Dendritic cell treated with granulocyte-macrophage colony-stimulating factor and Interleukin-4, amounts not matched to agents 40 ng/mL and 50 ng/mL, for 4 days (primary cell): ENCODE measurements at regions not wholly inside any gene's neighbourhood (a gene's known extent, or its start where the extent isn't known, plus 50 kb on each side); places are given as distances from the start of the nearest gene placed in this dataset.
"Not testable (repeated sequence)": the region's sequence is repeated elsewhere in the genome, so short reads cannot be mapped to it uniquely, and the experiment has no call there.

Source experiments
- H3K27ac Mint-ChIP-seq: one replicate; pipeline ENCODE4 v1.8.0; 2022; ENCODE audit warnings: mild to moderate bottlenecking, mixed read lengths
- H3K27me3 Mint-ChIP-seq: one replicate; pipeline ENCODE4 v1.8.0; 2022; ENCODE audit warnings: mild to moderate bottlenecking, mixed read lengths
- H3K36me3 Mint-ChIP-seq: one replicate; pipeline ENCODE4 v1.8.0; 2022; ENCODE audit warnings: low read depth, mixed read lengths
- H3K4me1 Mint-ChIP-seq: one replicate; pipeline ENCODE4 v1.8.0; 2022; ENCODE audit warnings: low read depth, mixed read lengths
- H3K4me3 Mint-ChIP-seq: one replicate; pipeline ENCODE4 v1.8.0; 2022; ENCODE audit warnings: mild to moderate bottlenecking, moderate library complexity, mixed read lengths
- H3K9me3 Mint-ChIP-seq: one replicate; pipeline ENCODE4 v1.8.0; 2022; ENCODE audit warnings: mixed read lengths
- intact Hi-C: fragments of 100-400 bp; cut with micrococcal nuclease; formaldehyde crosslinking; loops from one replicate; pipeline ENCODE4 v1.15.0; 2022

GRCh38 chr16:26981266-26981938 is 85.3 kb upstream of the C16orf82 start:
- no peaks in the 10 kb centered on the region for H3K4me1 Mint-ChIP-seq
- H3K36me3 Mint-ChIP-seq = no peaks in the 10 kb centered on the region
- H3K9me3 Mint-ChIP-seq = no peaks in the 10 kb centered on the region
- no peak overlapping the region for H3K27ac Mint-ChIP-seq
- H3K4me3 Mint-ChIP-seq = no peak overlapping the region
- intact Hi-C loops = no loop called here
- H3K27me3 Mint-ChIP-seq = no peaks in the 10 kb centered on the region

DNA sequence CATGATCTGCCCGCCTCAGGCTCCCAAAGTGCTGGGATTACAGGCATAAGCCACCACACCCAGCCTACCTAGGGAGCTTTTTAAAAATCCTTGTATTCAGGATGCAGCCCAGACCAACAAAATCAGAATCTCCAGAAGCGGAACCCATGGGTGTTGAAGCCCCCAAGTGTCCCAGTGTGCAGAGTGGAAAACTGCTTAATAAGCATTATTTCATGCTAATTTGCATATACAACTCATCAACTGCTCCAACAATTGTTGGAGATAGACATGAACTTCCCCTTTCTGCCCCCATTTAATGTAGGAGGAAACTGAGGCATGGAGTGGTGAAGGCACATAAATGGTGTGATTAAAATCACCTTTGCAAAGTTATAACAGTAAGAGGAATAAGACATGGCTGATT is 84.3 kb upstream of the C16orf82 start:
- Mint-ChIP-seq H3K4me1 (no peaks in the 10 kb centered on the region), H3K27me3 (no peaks in the 10 kb centered on the region), H3K36me3 (no peaks in the 10 kb centered on the region), H3K9me3 (no peaks in the 10 kb centered on the region), H3K4me3 (no peak overlapping the region), H3K27ac (no peak overlapping the region)
- intact Hi-C loops = no loop called here

GRCh38 chr16:26983426-26983825 is 83.3 kb upstream of the C16orf82 start:
- Mint-ChIP-seq H3K27me3 (no peaks in the 10 kb centered on the region), H3K36me3 (no peaks in the 10 kb centered on the region), H3K4me1 (no peaks in the 10 kb centered on the region), H3K4me3 (no peak overlapping the region), H3K27ac (no peak overlapping the region), H3K9me3 (no peaks in the 10 kb centered on the region)
- intact Hi-C loops = no loop called here

- intact Hi-C loops = no loop called here
- no peaks in the 10 kb centered on the region for H3K9me3 Mint-ChIP-seq
- no peaks in the 10 kb centered on the region for H3K4me1 Mint-ChIP-seq
- H3K27ac Mint-ChIP-seq = no peak overlapping the region
- H3K4me3 Mint-ChIP-seq = no peak overlapping the region
- no peaks in the 10 kb centered on the region for H3K36me3 Mint-ChIP-seq
- no peaks in the 10 kb centered on the region for H3K27me3 Mint-ChIP-seq
Observed at GRCh38 chr16:26985100-26986065, 81.3 kb upstream of the C16orf82 start.

DNA sequence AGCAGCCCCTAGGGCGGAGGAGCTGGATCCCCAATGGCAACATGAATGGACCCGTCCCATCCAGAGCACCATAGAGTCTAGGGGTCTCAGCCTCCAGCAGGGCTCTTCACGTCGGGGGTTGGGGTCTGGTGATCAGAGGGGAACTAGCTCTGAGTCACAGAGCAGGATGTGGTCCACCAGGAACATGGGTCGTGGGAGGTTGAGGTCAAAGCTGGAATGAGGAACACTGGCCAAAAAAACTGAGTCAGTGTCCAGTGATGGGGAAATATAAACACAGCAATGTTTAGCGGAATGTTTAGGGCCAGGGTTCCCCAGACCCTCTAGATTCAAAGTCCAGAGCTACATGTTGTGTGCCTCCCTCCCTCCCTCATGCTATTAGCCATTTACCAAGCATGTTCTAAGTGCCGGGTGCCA is 79.1 kb upstream of the C16orf82 start:
- Mint-ChIP-seq H3K4me3 (no peak overlapping the region), H3K4me1 (no peaks in the 10 kb centered on the region), H3K27me3 (no peaks in the 10 kb centered on the region), H3K9me3 (no peaks in the 10 kb centered on the region), H3K27ac (no peak overlapping the region), H3K36me3 (no peaks in the 10 kb centered on the region)
- intact Hi-C loops = no loop called here

- H3K36me3 Mint-ChIP-seq = no peaks in the 10 kb centered on the region
- no peaks in the 10 kb centered on the region for H3K4me1 Mint-ChIP-seq
- H3K27me3 Mint-ChIP-seq = no peaks in the 10 kb centered on the region
- H3K4me3 Mint-ChIP-seq = no peak overlapping the region
- intact Hi-C loops = no loop called here
- no peak overlapping the region for H3K27ac Mint-ChIP-seq
- H3K9me3 Mint-ChIP-seq = no peaks in the 10 kb centered on the region
Observed at GRCh38 chr16:26988186-26988585, 78.5 kb upstream of the C16orf82 start.

- H3K36me3 Mint-ChIP-seq, H3K27ac Mint-ChIP-seq, intact Hi-C loops, H3K9me3 Mint-ChIP-seq, H3K4me3 Mint-ChIP-seq, H3K27me3 Mint-ChIP-seq, H3K4me1 Mint-ChIP-seq: not testable (repeated sequence)
Observed at GRCh38 chr16:26990384-26991120, 76.2 kb upstream of the C16orf82 start.

GRCh38 chr16:26992666-26993349 is 73.9 kb upstream of the C16orf82 start:
- intact Hi-C loops = no loop called here
- Mint-ChIP-seq H3K27me3 (peaks cover 3% of the 10 kb centered on the region), H3K36me3 (no peaks in the 10 kb centered on the region), H3K4me1 (no peaks in the 10 kb centered on the region), H3K9me3 (peaks cover 8% of the 10 kb centered on the region), H3K4me3 (no peak overlapping the region), H3K27ac (no peak overlapping the region)

- Mint-ChIP-seq H3K4me1 (no peaks in the 10 kb centered on the region), H3K27me3 (peaks cover 3% of the 10 kb centered on the region), H3K27ac (no peak overlapping the region), H3K4me3 (no peak overlapping the region), H3K36me3 (no peaks in the 10 kb centered on the region), H3K9me3 (peaks cover 8% of the 10 kb centered on the region)
- intact Hi-C loops = no loop called here
Observed at GRCh38 chr16:26993511-26993910, 73.2 kb upstream of the C16orf82 start.

GRCh38 chr16:26993963-26994362 is 72.8 kb upstream of the C16orf82 start:
- Mint-ChIP-seq H3K27me3 (peaks cover 5% of the 10 kb centered on the region), H3K36me3 (no peaks in the 10 kb centered on the region), H3K4me1 (no peaks in the 10 kb centered on the region), H3K27ac (no peak overlapping the region), H3K9me3 (peaks cover 8% of the 10 kb centered on the region), H3K4me3 (no peak overlapping the region)
- intact Hi-C loops = no loop called here

GRCh38 chr16:26995522-26995921 is 71.2 kb upstream of the C16orf82 start:
- no peak overlapping the region for H3K4me3 Mint-ChIP-seq
- no peaks in the 10 kb centered on the region for H3K36me3 Mint-ChIP-seq
- intact Hi-C loops = no loop called here
- H3K9me3 Mint-ChIP-seq = peaks cover 8% of the 10 kb centered on the region
- no peak overlapping the region for H3K27ac Mint-ChIP-seq
- H3K4me1 Mint-ChIP-seq = no peaks in the 10 kb centered on the region
- H3K27me3 Mint-ChIP-seq = peaks cover 5% of the 10 kb centered on the region

GRCh38 chr16:27005386-27005785 is 61.3 kb upstream of the C16orf82 start:
- Mint-ChIP-seq H3K9me3 (no peaks in the 10 kb centered on the region), H3K4me3 (no peak overlapping the region), H3K36me3 (no peaks in the 10 kb centered on the region), H3K27ac (no peak overlapping the region), H3K4me1 (no peaks in the 10 kb centered on the region), H3K27me3 (peaks cover 1% of the 10 kb centered on the region)
- intact Hi-C loops = no loop called here
